KBM-7 (cell line): ENCODE measurements at regions not wholly inside any gene's neighbourhood (a gene's known extent, or its start where the extent isn't known, plus 50 kb on each side); places are given as distances from the start of the nearest gene placed in this dataset.
"Not testable (repeated sequence)": the region's sequence is repeated elsewhere in the genome, so short reads cannot be mapped to it uniquely, and the experiment has no call there.

ENCODE experiments used
- DNase-seq: peaks from one replicate; pipeline ENCODE4 v3.0.0-alpha.2; 2015
- in situ Hi-C: fragments of 300-500 bp; cut with MboI; formaldehyde crosslinking; loops from 2 replicates; pipeline ENCODE4 v1.14.3; 2020; ENCODE audit warnings: low sequenced_read_pairs, low pct_unique_long_range_greater_than_20kb, mixed read lengths

GRCh38 chr1:101131239-101131843, 105.5 kb upstream of the S1PR1 start:
- no peak for DNase-seq
- in situ Hi-C loops: no loop called here

- DNase-seq: no peak
- in situ Hi-C loops: no loop called here
Measured at GRCh38 chr1:101130673-101131072, 105.1 kb upstream of the DPH5 start.

GRCh38 chr1:101128846-101129245, 103.3 kb upstream of the DPH5 start:
- in situ Hi-C loops: no loop called here
- no peak for DNase-seq

GRCh38 chr1:101128211-101128727, 102.7 kb upstream of the DPH5 start:
- peak; percentile 76 for DNase-seq
- in situ Hi-C loops: no loop called here

- in situ Hi-C loops: no loop called here
- no peak for DNase-seq
Measured at GRCh38 chr1:101124405-101124804, 98.8 kb upstream of the DPH5 start.

- in situ Hi-C loops, DNase-seq: not testable (repeated sequence)
Measured at GRCh38 chr1:101123904-101124303, 98.3 kb upstream of the DPH5 start.

- in situ Hi-C loops: no loop called here
- no peak for DNase-seq
Measured at GRCh38 chr1:101122452-101123166, 97.0 kb upstream of the DPH5 start.

- in situ Hi-C loops: no loop called here
- no peak for DNase-seq
Measured at GRCh38 chr1:101121975-101122374, 96.4 kb upstream of the DPH5 start.

GRCh38 chr1:101121504-101121903, 95.9 kb upstream of the DPH5 start:
- in situ Hi-C loops: no loop called here
- no peak for DNase-seq

- in situ Hi-C loops: no loop called here
- DNase-seq: no peak
Measured at GRCh38 chr1:101120868-101121267, 95.3 kb upstream of the DPH5 start.

GRCh38 chr1:101119289-101119688, 93.7 kb upstream of the DPH5 start:
- no peak for DNase-seq
- in situ Hi-C loops: no loop called here

- in situ Hi-C loops: no loop called here
- no peak for DNase-seq
Measured at GRCh38 chr1:101116006-101116405, 90.4 kb upstream of the DPH5 start.

GRCh38 chr1:101115112-101115511, 89.5 kb upstream of the DPH5 start:
- in situ Hi-C loops: no loop called here
- DNase-seq: no peak

GRCh38 chr1:101114128-101114527, 88.5 kb upstream of the DPH5 start:
- in situ Hi-C loops, DNase-seq: not testable (repeated sequence)

- peak; percentile 88 for DNase-seq
- in situ Hi-C loops: no loop called here
Measured at GRCh38 chr1:101112051-101112780, 86.6 kb upstream of the DPH5 start.

- in situ Hi-C loops: no loop called here
- no peak for DNase-seq
Measured at GRCh38 chr1:101111461-101111860, 85.9 kb upstream of the DPH5 start.

GRCh38 chr1:101109791-101110190, 84.2 kb upstream of the DPH5 start:
- in situ Hi-C loops: no loop called here
- no peak for DNase-seq

GRCh38 chr1:101108111-101108500, 82.5 kb upstream of the DPH5 start:
- no peak for DNase-seq
- in situ Hi-C loops: no loop called here

- in situ Hi-C loops: no loop called here
- no peak for DNase-seq
Measured at GRCh38 chr1:101107496-101108110, 82.0 kb upstream of the DPH5 start.

GRCh38 chr1:101105877-101106276, 80.3 kb upstream of the DPH5 start:
- DNase-seq: no peak
- in situ Hi-C loops: no loop called here
